Limb (tissue), 2 donors: ENCODE measurements at regions not wholly inside any gene's neighbourhood (a gene's known extent, or its start where the extent isn't known, plus 50 kb on each side); places are given as distances from the start of the nearest gene placed in this dataset.
"Not testable (repeated sequence)": the region's sequence is repeated elsewhere in the genome, so short reads cannot be mapped to it uniquely, and the experiment has no call there.

Source experiments
- DNase-seq, 2 donors: peaks; one replicate each; pipeline ENCODE4 v3.0.0-alpha.2; 2016; ENCODE audit errors: extremely low spot score in 2 of 2

DNA sequence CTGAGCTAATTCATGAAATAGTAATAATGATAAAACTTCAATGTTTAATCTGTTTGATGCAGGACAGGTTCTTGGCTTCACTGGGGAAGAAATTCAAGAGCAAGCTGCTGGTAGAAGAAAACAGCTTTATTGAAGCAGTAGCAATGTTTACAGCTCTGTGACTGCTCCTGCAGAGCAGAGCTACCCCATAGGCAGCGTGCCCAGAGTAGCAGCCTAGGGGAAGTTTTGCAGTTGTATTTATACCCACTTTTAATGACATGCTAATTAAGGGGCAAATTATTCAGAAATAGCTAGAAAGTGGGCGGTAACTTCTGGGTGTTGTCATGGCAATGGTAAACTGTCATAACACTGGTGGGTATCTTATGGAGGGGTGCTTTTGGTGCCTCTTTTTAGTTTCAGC is 518.0 kb downstream of the RFPL4B start:
- DNase-seq, result no peak

- DNase-seq, result no peak
Observed at GRCh38 chr6:112874881-112875280, 527.8 kb downstream of the RFPL4B start.

DNA sequence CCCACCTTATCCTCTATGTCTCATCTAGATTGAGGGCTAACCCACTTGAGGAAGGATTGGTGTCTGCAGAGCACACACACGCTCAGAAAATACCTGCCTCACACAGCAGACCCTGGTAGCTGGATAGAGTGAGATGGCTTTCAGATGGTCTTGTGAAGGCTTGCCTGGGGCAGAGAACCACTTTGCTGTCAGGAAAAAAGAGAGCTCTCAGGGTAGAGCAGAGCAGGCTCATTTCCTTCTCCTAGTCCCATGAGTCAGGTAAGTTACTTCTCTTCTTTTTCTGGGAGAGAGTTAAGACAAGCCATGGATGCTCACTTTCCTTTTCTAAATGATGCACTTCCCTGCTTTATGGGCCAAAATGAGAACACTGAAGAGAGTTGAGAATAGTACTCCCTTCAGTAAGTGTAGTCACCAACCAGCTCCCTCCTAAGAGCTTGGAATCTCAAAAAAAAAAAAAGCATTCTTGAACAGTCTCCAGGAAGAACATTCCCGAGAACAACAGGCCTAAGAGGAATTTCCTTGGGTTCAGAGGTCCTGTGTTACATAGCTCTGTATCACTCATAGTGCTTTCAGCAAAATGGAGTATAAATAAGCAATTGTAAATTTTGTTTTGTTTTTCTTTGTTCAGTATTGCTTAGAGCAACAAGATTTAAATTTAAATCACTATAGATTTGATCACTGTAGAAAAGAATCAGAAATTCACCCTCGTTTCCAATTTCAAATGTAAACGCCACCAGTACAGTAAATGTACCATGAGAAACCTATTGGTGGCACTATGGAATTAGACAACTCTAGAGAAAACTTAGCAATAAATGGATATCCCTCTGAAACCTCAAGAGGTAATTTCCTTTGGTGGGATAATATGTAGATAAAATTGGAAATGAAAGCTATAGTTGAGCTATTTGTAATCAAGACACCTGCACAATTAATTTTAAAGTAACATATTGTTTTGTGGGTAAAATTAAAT is 530.3 kb downstream of the RFPL4B start:
- DNase-seq, result peak in 1 of 2 donors; percentile 30

DNA sequence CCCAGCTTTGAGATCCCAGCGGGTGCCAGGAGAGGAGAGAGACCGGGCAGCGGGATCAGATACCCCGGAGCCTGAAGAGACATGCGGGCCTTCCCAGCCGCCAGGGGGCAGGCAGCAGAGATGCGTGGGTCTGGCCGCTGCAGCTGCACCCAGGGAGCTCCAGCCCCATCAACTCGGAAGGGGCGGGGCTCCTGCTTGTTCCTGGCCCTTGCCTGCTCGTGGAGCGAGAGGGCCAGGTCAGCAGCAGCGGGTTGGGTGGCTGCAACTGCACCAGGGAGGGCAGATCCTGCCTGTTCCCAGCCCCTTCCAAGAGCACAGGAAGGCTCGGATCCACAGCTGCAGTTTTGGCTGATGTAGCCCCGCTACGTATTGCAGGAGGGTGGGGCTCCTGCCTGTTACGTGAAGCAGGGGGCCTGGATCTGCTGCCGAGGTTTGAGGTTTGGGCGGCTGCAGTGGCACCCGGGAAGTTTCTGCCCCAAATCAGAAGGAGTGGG is 532.8 kb downstream of the RFPL4B start:
- peak in 1 of 2 donors; percentile 33 for DNase-seq

- DNase-seq, result no peak
Observed at GRCh38 chr6:112881027-112881426, 533.9 kb downstream of the RFPL4B start.

DNA sequence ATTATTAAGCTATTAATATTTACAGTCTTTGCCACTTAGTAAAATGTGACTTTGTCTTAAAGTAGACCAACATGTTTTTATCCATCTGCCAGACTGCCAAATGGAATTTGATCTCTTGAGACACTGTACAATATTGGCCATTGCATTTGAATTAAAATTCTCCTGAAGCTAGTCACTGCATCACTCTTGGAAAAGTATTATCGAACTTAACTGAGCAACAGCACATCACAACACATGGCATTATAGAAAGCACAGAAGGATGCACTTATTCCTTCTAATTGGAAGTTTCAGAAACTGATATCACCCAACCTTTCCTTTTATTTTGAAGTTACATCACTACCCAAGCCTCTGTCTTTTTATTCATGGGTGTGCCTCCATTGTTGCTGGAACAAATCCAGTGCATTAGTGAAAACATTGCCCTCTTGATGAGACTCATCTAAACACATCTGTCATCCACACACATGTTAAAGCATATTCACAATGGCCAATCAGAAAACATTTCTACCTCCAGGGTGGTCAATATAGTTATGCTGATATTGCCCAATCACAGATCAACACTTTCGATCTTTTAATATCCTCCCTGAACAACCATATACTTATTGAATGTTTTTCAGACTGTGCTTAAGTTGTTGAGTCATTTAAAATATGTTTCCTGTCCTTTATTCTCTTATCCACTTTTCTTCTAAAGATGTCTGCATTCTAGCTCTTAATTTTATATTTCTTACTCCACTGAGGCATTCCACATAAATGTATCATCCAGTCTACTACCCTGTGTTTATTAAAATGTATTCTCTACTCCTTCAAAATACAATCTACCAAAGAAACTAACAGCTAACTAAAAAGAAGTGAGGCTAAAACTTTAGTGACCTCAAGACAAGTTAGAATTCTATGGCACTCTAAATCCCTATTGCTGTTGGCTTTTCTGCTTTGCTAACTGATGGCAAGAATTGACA is 535.0 kb downstream of the RFPL4B start:
- no peak for DNase-seq

DNA sequence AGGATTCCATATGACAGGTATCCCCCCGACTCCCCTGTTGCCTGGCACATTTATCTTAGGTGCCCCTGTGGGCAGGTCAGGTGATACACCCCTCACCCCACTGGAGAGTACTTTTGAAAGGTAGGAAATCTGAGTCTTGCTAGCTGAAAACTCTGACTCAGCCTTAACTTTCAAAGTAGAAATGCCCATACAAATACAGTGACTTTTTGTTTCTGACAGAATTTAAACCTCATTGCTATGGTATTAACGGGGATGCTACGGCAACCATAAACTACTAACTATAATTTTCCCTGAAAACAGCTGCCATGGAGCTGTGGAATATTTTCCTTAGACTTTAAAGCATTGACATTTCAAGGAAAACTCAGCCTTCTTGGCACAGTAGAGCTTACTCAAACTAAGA is 536.0 kb downstream of the RFPL4B start:
- DNase-seq, result no peak

GRCh38 chr6:112886415-112886814 is 539.3 kb downstream of the RFPL4B start:
- DNase-seq, result no peak

DNA sequence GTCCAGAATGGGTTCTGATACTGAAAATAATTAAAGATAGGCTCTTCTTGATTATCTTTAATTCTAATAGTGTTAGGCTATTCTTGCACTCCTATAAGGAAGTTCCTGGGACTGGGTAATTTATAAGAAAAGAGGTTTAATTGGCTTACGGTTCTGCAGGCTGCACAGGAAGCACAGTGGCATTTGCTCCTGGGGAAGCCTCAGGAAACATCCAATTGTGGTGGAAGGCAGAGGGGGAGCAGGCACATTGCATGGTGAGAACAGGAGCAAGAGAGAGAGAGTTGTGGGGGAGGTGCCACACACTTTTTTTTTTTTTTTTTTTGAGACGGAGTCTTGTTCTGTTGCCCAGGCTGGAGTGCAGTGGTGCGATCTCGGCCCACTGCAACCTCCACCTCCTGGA is 540.3 kb downstream of the RFPL4B start:
- not testable (repeated sequence) for DNase-seq

GRCh38 chr6:112899541-112899940 is 552.4 kb downstream of the RFPL4B start:
- no peak for DNase-seq

GRCh38 chr6:112903361-112903760 is 556.2 kb downstream of the RFPL4B start:
- DNase-seq, result no peak

DNA sequence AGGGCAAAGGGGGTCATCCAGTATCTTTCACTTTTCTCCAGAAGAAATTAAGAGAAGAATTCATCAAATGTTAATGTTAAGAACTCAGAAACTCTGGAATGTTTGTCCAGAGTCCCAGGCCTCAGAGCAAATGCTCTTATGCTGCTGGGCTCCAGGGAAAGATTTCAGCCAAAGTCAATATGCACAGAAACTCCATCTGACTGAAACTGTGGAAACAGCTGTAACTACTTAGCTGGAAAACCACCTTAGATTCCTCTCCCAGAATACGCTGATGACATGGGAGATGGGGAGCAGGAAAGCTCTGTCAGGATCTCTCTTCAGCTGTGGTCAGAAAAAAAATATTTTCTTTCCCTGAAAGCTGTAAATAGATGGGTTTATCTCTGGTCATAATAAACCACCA is 559.6 kb downstream of the RFPL4B start:
- peak; percentile 48 to 87 for DNase-seq

DNA sequence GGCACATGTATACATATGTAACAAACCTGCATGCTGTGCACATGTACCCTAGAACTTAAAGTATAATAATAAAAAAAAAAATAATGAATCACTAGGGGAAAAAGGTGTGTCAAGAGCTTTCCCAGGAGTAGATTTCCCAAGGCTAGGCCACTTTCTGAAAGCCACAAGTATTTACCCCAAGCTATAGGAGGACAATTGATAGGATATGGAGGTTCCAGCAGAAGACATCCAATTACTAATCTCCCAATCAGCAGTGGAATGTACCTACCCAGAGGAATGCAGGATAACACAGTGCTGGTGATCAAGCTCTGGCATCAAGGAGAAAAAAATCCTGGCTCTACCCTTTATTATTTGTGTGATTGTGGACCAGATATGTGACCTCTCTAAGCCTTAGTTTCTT is 562.7 kb downstream of the RFPL4B start:
- DNase-seq, result no peak

GRCh38 chr6:112910256-112910655 is 563.1 kb downstream of the RFPL4B start:
- DNase-seq, result no peak

GRCh38 chr6:112911959-112912358 is 564.8 kb downstream of the RFPL4B start:
- peak in 1 of 2 donors; percentile 58 for DNase-seq

GRCh38 chr6:112912416-112913101 is 565.4 kb downstream of the RFPL4B start:
- DNase-seq, result peak in 1 of 2 donors; percentile 53

DNA sequence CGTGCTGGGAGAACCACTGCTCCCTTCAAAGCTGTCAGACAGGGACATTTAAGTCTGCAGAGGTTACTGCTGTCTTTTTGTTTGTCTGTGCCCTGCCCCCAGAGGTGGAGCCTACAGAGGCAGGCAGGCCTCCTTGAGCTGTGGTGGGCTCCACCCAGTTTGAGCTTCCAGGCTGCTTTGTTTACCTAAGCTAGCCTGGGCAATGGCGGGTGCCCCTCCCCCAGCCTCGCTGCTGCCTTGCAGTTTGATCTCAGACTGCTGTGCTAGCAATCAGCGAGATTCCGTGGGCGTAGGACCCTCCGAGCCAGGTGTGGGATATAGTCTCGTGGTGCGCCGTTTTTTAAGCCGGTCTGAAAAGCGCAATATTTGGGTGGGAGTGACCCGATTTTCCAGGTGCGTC is 572.6 kb downstream of the RFPL4B start:
- not testable (repeated sequence) for DNase-seq

DNA sequence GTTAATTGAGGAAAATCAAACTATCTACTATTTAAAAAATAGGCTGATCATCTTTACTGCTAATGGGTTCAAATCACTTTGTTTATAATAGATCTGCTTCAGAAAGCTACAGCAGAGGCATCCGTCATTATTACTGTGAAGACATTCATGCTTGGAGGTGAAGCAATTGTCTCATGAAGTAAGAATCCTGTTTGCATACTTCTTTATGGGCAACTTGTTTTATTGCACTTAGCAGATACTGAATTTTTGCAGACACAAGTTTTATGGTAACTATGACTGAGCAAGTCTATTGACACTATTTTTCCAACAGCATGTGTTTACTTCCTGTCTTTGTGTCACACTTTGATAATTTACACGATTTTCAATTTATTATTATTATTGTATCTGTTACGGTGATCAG is 573.9 kb downstream of the RFPL4B start:
- DNase-seq, result no peak

- DNase-seq, result no peak
Observed at GRCh38 chr6:112923940-112924587, 576.9 kb downstream of the RFPL4B start.

DNA sequence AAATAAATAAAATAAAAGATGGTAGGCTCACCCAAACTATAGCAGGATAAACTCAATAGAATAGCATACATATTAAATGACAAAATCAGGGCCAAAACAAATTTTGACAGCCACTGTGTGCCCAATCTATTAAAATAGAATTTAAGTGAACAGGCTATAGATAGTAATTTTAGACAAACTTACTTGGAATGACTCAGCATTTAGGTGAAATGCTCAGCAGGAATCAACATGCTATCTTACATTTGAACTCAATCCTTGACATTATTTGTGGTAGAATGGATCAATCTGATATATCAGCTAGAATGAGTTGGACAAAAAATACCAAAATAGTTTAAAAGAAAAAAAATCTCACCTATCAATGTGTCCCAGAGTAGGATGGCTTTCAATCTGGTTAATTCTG is 578.6 kb downstream of the RFPL4B start:
- DNase-seq, result no peak
